COR-L47 (cell line): ENCODE measurements at regions not wholly inside any gene's neighbourhood (a gene's known extent, or its start where the extent isn't known, plus 50 kb on each side); places are given as distances from the start of the nearest gene placed in this dataset.
"Not testable (repeated sequence)": the region's sequence is repeated elsewhere in the genome, so short reads cannot be mapped to it uniquely, and the experiment has no call there.

Source experiments
- DNase-seq: peaks from one replicate; lab custom pipeline; 2025; lab: John Stamatoyannopoulos, UW

DNA sequence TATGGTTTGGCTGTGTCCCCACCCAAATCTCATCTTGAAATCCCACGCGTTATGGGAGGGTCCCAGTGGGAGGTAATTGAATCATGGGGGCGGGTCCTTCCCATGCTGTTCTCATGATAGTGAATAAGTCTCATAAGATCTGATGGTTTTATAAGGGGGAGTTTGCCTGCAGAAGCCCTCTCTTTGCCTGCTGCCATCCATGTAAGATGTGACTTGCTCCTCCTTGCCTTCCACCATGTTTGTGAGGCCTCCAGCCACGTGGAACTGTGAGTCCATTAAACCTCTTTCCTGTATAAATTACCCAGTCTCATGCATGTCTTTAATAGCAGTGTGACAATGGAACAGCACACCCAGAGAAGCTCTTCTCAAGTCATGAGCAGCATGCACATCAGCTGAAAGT, 119.1 kb upstream of the CARD11 start:
- DNase-seq, result not testable (repeated sequence)

DNA sequence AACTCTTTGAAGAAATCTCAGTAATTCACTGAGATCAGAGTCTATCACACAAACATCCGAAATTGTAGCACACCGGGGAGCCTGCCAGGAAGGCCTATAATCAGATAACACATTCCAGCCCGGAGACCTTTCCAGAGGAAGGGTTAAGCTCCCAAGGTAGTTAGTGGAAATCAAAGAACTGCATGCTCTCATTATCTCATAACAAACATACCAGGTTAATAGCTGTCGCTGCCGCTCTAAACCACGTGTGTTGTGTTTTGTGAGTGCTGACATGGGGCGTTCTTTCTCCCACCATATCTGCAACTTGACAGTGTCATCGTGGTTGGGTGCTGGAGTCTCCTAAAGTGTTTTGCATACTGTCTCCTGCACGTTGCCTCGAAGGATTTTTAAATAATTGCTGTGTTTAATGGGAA, 120.7 kb upstream of the CARD11 start:
- DNase-seq, result no peak

DNA sequence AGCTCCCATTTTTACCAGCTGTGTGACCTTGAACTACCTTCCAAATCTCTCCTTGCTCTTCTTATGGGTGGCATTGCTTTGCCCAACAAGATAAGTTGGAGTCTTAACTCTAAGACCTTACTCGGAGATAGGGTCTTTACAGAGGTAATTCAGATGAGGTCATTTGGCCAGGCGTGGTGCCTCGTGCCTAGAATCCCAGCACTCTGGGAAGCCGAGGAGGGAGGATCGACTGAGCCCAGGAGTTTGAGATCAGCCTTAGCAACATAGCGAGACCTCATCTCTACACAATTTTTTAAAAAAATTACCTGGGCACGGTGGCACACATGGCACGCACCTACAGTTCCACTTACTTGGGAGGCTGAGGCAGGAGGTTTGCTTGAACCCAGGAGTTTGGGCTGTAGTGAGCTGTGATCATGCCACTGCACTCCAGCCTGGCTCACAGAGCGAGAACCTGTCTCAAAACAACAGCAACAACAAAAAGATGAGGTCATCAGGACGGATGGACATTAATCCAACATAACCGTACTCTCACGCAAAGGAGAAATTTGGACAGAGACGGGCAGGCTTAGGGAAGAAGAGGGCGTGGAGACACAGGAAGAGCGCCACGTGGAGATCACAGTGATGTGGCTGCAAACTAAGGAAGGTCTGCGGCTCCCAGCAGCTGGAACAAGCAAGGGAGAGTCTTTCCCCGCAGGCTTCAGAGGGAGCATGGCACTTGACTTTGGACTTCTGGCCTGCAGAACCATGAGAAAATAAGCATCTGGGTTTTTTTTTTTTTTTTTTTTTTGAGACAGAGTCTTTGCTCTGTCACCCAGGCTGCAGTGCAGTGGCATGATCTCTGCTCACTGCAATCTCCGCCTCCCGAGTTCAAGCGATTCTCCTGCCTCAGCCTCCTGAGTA, 122.3 kb upstream of the CARD11 start:
- DNase-seq, result no peak

DNA sequence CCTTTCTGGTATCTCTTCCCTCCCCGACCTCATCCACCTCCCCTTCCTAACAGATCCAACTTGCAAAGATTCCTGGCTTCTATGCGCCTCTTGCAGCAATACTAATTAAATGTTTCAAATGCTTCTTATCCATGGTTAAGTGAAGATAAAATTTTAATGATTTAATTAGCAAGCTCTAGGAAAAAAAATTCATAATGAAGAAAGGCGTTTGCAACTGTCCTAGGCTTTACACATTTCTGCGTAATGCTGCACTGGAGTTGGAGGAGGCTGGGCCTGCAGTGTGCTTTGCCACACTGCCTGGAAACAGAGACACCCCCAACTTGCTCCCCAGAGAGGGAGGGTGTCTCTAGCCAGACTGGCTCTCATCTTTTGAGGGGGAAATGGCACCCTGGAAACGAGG, 123.9 kb upstream of the CARD11 start:
- DNase-seq, result no peak

DNA sequence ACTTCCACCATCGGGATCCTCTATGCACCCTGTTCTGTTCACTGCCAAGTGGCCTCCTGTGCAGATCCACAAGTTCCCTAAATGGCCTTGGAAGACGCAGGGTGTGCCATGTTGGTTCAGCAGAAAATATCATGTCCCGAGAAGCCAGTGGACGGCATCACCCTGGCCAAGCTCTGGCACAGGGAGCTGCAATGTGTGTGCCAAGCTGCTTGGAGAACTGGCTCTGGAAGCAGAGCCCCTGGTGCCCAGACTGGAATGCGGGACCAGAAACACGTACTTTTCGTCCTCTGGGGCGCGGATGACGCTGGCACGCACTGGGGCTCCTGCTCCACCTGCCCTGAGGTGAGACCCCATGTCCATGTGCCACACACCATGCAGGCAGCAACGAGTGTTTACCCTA, 124.7 kb upstream of the CARD11 start:
- no peak for DNase-seq

DNA sequence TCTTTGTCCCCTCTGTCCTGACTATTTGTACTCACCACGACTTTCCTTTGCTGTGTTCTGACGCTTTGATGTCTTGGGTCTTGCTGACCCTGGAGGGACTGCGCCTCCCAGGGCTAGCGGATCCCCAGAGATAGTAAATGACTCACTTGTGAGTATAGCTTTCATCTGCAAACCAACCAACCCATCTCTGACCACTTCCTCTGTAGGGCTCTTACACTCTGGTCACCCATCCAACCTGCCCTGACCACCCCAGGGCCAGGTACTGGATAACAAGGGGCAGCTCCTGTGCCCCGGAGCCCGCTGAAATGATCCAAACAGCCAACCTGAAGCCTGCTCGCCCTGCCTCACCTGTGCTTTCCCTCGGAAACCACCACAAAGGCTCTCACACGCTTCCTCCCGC, 125.2 kb upstream of the CARD11 start:
- no peak for DNase-seq

DNA sequence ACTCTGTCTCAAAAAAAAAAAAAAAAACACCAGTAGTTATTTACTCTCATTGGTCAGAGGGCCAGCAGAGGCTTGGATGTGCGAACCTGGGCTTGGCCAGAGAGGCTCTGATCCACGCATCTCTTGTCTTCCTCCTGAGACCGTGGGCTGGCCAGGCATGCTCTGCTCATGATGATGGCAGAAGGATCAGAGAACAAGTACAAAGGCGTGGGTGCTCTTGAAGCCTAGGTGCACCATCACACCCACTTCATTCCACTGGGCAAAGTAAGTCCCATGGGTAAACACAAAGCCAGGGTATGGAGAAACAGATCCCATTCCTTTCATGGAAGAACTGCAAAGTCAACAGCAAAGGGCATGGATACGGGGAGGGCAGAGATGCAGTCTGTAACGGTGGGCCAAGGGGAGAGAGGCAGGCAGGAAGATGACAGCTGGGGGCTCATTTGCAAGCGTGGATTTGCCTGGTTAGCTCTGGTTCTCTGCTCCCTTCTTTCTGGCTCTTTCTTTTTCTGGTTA, 128.2 kb upstream of the SDK1 start:
- no peak for DNase-seq

DNA sequence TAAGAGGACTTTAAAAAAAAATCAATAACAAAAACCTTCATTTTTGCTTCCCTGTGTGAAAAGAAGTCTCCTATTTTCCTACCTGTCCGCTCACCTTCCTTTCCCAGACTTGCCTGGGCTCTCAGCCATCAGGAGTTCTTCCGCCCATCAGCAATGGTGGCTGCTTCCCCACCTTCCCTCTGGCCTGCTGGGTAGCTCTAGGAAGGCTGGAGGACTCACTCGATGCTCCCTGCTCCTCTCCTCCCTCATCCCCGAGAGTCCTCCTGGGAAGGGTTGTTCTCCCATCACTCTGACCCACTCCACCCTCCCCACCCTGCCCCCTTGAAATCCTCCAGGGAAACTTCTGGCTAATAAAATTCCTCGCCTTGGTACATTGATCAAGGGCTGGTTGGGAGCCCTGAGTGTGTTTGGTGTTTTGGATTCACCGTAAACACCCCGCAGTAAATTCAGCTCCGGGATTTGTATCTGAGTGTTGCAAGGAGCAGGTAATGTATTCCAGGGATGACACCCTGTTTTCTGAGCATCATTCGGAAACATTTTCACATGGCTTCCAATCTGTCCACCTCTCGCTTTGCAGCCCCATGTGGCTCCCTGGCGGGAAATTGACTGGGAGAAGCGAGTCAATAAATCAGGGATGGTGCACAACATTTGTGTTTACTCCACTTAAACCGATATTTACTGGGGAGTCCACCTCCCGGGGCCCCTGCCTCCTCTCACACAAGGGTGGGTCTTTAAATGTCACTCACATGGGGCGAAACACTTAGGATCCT, 126.4 kb upstream of the SDK1 start:
- DNase-seq, result no peak

DNA sequence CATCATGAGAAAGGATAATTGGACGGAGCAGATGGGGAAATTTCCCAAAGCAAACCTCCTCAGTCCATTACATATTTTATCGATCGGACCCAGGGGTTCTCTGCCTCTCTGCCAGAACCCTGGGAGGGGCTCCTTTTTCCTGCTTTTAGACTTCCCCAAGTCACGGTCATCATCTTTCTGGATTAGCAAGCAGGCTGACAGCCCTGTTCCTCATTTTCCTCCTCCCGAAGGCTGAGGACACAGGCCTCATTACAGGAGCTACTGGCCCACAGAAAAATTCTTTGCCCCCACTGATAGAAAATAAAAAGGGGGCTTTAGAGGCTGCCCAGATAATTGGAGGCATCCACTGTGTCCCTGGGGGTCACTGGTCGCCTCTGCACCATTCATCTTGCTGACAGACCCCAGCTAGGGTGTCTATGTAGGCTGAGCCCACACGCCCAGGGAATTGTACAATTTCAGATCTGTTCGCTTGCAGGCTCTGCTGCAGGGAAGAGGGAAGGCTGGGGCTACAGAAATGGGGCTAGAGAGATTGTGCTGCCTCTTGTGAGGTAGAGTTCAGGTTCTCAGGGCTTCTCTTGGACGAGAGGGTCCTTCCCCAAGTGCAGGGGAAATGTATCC, 125.7 kb upstream of the SDK1 start:
- no peak for DNase-seq

DNA sequence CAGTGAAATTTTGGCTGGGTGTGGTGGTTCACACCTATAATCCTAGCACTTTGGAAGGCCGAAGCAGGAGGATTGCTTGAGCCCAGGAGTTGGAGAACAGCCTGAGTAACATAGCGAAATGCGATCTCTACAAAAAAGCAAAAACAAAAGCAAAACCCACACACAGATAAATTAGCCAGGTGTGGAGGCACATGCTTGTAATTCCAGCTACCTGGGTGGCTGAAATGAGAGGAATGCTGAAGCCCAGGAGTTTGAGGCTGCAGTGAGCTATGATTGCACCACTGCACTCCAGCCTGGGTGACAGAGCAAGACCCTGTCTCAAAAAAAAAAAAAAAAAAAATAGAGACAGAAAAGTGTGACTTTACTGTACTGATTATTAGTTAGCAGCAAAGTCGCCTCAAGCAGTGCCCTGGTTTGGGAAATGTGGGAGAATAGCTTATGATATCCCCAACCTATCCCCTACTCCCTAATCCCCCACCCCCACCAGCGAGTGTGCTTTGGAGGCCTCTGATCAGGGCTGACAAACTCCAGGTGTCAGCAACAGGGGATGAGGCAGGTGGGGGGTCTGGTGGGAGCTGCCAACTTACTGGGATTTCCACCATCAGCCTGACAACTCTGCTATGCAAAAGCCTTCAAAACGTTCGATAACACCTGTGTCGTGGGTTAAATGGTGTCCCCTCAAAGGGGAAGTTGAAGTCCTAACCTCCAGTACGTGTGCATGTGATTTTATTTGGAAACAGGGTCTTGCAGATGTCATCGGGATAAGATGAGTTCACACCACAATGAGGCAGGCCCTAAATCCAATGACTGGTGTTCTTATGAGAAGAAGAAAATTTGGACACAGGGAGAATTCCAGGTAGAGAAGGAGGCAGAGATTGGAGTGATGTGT, 124.7 kb upstream of the SDK1 start:
- no peak for DNase-seq

DNA sequence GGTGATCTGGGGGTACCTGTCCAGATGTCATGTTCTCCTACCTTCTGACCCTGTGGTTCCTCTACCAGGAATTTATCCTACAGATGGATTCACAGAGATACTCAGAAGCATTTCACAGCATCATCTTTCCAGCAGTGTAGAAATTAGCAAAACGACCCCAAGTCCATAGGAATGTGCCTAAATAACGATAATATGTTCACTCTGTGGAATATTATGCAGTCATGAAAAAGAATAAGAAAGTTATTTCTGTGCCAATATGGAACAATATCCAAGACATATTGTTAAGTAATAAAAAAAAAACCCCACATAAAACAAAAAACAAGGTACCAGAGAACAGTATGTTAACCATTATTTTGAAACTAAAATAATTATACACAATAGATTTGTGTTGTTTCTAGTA, 123.8 kb upstream of the SDK1 start:
- no peak for DNase-seq

DNA sequence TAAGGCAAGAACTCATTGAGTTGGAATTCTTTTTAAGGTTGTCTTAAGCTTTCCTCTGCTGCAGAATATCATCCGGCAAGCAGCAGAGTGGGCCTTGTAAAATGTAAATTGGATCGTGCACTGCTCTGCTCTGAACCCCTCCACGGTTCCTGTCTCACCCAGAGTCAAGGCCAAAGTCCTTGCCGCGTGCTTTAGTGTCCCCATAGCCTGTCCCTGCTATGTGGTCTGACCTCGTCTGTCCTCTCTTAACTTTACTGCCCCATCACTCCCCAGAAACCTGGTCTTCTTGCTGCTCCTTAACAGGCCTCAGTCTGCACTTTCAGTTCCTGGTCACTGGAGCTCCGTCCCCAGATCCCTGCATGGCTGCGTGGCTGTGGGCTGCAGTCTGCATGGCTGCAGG, 121.6 kb upstream of the SDK1 start:
- no peak for DNase-seq

DNA sequence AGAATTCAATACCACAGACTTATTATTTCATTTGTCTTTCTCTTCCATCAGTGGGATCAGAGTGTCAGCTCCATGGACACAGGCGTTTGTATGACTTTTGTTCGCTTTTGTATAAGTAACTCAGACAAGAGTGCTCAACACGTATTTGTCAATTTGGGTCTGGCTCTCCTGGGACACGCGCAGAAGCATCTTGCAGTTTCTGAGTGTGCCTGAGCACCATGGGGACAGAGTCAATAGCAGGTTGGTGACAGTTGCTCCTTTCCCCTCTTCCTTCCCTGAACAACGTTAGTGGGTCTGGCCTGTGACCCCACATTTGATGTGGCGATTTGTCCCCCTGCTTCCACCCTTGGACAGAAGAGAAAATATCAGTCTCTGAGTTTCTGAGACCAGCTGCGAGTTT, 120.4 kb upstream of the SDK1 start:
- DNase-seq, result no peak

DNA sequence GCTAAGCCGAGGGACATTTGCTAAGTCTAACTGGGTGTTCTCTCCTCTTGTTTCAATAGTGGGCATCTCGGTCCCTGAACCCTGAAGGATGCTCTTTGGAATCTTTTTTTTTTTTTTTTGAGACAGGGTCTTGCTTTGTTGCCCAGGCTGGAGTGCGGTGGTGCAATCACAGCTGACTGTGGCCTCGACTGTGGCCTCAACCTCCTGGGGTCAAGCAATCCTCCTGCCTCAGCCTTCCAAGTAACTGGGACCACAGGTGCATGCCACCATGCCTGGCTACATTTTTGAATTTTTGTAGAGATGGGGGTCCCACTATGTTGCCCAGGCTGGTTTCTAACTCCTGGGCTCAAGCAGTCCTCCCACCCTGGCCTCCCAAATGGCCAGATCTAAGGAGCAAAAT, 119.0 kb upstream of the SDK1 start:
- not testable (repeated sequence) for DNase-seq

DNA sequence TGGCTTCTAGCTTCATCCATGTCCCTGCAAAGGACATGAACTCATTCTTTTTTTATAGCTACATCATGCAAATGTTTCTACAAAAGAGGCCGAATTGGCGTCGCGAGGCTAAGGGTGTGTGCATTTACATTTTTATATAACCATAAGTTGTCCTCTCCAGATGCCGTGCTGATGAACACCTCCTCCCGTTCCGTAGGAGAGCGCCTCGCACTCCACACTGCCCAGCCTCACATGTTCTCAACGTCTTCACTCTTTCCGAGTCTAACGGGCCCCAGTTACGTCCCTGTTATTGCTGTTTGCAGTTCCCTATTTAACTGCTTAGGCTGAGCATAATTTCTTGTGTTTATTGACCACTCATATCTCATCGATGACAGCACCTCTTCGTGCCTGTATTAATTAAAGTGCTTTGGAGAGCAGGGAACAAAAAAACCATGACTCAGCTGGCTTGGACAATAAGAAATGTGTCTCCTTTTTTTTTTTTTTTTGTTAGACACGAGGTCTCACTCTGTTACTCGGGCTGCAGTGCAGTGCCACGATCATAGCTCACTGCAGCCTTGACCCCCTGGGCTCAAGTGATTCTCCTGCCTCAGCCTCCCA, 113.5 kb upstream of the SDK1 start:
- no peak for DNase-seq

DNA sequence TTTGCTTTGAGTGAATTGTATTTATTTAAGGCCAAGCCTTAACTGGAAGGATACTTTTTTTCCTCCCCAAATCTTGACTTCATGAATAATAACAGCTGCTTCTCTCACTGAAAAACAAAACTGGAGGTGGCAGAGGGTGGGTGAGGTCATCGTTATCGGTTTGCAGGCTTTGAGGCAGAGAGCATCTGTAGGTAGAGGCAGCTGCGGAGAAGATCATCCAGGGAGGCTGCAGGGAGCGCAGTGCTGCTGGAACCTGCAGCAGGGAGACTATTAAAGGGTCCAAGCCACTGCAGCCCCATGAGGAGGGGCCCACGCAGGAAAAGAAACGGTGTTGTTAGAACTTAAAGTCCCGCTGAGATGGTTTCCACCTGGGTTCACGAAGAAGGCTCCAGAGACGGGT, 112.1 kb upstream of the SDK1 start:
- DNase-seq, result no peak

DNA sequence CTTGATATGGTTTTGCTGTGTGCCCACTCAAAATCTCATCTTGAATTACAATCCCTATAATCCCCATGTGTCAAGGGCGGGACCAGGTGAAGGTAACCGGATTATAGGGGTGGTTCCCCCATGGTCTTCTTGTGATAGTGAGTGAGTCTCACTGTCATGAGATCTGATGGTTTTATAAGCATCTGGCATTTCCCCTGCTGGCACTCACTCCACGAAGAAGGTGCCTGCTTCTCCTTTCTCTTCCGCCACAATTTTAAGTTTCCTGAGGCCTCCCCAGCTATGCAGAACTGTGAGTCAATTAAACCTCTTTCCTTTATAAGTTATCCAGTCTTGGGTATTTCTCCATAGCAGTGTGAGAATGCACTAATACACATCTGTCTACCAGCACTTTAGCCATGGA, 109.5 kb upstream of the SDK1 start:
- no peak for DNase-seq

DNA sequence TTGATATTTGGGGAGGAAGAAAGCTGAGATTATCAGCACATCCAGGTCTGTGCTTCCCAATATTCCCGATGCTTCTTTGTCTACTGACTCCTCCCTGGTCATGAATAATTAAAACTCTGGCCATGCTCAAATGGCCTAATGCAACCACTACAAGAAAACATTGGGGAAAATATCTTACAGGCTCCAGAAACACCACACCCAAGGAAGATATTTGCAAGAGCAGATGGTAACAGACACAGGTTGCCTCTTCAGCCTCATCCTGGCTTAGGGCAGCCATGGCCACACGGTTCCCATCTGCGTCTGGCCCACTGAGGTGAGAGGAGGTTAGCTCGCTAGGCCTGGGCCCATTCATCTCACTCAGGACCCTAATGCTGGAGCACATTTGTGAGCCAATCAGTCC, 108.4 kb upstream of the SDK1 start:
- DNase-seq, result no peak

DNA sequence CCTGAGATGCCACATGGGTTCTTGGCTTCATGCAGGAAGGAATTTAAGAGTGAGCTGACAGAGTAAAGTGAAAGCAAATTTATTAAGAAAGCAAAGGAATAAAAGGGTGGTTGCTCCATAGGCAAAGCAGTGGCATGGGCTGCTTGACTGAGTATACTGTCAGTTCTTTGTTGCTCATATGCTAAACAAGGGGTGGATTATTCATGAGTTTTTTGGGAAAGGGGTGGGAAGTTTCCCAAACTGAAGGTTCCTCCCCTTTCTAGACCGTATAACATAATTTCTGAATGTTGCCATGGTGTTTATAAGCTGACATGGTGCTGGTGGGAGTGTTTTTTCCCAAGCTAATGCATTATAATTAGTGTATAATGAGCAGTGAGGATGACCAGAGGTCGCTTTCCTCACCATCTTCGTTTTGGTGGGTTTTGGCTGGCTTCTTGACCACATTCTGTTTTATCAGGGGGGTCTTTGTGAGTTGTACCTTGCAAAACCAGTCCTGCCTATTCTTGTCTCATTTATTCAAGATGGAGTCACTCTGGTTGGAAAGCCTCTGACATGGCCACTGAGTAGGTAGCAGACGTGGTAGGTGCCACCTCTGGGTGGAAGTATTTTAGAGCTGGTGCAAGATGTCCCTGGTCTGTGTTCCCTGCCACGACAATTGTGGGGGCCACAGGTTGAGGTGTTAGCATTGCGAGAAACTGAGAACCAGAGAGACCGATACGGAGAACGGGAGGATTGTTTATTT, 107.5 kb upstream of the SDK1 start:
- DNase-seq, result no peak

DNA sequence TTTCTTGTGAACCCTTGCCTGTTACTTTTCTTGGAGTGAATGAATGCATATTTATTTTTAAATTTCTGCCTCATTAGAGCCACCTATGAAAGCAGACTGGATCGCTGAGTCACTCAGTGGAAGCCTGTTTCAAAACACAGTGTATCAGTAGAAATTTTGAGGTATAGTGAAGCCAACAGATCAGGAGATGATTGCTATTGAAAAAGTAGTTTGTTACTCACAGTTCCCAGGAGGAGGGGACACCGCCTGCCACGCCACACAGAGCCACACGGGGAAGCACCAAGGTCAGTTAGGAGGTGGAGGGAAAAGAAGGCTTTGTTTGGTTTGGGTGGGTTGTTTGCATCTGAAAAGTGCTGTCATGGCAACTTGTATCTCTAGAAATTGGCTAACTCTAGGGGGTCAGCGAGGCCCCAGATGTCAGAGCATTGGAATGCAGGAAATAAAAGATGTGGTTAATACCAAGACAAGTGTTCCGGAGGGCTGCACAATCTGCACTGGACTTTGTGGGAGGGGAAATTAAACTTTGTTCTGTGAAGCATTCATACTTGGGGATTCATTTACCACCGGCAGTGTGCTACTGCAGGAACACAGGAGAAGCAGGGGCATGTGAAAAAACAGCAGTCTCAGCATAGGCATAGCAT, 106.4 kb upstream of the SDK1 start:
- DNase-seq, result no peak
